T-helper 1 cell (primary cell): ENCODE measurements at regions not wholly inside any gene's neighbourhood (a gene's known extent, or its start where the extent isn't known, plus 50 kb on each side); places are given as distances from the start of the nearest gene placed in this dataset.

ENCODE experiments used
- DNase-seq, 5 donors: peaks; one replicate each; pipeline ENCODE4 v3.0.0-alpha.2; 2012 to 2020

- no peak for DNase-seq
Measured at GRCh38 chr5:73307645-73308355, 134.8 kb downstream of the TMEM174 start.

DNA sequence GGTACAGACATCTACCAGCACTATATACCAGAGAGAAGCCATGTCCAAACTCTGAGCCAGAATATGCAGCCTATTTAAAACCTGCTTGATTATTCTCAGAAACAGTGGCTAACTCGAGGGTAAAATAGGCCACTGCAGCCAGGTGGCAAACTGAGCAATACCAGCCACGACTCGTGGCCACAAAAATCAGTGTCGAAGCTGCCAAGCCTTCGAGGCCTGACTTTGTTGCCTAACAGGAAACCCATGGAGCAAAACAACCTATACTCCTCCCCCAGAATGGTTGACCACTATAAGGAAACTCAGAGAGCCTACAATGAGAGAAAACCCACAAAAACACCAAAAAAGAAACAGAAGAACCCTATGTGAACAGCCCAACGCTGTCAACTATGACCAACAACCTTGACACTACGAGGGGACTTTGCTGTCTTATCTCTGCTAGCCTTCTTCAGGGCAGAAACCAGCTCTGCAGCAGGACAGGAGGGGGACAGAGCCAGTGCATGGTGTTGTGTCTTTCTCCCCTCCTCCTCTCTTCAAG is 133.8 kb downstream of the TMEM174 start:
- no peak for DNase-seq

- no peak for DNase-seq
Measured at GRCh38 chr5:73306078-73306719, 133.2 kb downstream of the TMEM174 start.

DNA sequence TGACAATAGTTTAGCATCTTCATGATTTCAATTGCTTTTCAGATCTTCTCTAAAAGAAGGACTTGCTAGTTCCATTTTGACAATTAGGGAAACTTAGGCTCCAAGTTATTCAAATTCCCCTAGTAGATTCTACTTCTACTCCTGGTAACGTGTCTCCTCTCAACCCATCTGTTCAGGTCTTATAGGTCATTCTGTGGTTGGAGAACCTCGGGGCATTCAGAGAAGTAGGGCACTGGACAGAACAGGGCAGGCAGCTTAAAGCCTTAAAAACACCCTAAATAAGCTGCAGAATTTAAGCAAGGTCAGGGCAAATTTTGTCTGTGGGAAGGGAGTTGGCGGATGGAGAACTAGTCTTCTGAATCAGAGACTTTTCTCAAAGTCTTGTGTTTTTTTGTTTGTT is 132.4 kb downstream of the TMEM174 start:
- DNase-seq = no peak

GRCh38 chr5:73304381-73304780 is 131.4 kb downstream of the TMEM174 start:
- no peak for DNase-seq

DNA sequence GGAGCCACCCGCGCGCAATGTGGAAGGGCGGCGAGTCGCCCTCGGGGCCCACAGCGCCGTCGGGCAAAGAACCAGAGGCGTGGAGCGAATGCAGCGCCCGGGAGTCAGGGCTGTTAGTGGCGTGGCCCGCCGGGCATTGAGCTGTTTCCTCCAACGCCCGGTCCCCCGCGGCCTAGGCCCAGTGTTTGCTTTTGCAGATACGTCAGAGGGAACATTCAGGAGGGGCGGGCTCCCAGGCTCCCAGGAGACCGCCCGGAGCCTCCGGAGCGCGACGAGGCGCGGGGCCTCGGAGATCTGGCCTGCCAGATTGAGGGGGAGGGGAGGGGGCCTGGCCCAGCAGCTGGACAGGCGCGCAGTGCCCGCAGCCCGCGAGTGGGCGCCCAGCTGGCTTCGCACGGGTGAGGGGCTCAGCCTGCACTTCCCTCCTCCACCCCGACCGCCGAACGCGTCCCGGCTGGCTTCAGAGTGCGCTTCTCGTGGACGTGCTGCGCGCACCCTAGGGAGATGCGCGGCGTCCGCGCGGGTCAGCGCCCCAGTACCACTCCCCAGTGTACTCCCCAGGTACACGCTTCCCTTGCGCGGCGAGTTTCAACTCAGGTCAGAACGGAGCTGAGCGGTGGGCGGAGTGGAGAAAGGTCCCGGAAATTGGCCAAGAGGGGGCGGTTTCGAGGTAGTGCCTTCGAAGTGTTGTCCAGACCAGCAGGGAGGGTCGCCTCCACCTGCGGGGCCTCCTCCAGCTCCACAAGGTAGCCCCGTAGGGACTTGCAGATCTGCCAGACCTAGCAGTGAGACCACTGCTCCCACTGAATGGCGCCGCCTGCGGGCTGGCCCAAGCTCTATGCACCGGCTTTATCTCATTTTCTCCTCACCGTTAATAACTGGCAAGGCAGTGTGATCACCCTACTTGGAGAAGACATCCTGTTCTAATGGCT is 130.4 kb downstream of the TMEM174 start:
- DNase-seq = no peak

DNA sequence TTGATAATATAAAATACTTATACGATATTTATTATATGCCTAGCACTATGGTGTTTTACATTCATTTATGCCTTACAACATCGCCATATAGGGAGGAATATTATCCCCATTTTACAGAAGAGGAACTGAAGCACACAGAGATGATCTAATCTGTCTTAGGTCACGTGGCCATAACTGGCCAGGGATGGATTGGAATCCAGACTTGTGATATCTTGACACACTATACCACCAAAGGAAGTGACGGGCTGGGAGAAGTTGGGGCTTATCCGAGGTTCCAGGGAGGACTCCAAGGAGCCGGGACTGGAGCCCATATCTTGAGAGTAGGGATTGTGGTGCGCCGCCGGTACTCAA is 129.8 kb downstream of the TMEM174 start:
- DNase-seq = no peak

- no peak for DNase-seq
Measured at GRCh38 chr5:73301208-73301901, 128.4 kb downstream of the TMEM174 start.

DNA sequence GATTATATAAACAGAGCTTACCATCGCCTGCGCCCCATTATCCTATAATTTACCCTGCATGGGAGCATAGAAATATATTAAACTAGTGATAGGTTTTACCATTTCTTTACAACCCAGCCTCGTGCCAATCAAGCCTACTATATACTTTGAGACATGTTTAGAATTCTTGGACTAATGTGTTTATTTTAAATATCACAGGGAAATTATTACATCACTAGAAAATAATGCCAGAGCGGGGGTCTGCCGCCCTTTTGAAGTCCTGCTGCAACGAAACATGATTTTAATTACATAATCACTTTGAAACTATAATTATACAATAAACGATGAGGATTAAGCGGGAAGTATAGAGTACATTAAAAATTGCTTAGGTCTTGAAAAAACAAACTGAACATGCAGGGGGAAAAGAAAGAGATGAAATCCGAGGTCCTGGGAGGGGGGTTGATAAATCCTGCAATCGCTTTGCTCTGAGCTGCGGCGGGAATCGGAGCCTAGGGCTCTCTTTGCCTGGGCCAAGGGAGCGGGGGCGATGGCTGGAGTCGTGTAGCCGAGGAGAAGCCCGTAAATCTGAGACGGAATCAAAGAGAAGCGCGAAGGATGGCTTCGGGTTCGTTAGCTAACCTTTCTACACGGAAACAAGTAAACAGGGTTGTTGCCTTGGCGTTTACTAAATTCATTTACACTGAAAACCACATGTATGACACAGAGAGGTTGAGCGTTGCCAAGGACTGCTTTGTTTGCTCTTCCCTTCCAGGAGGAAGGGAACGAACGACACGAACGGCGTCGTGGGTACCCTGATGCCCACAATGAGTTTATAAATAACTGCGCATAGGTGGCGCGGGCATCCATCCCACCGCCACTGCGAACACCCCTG is 127.6 kb downstream of the TMEM174 start:
- DNase-seq = no peak

DNA sequence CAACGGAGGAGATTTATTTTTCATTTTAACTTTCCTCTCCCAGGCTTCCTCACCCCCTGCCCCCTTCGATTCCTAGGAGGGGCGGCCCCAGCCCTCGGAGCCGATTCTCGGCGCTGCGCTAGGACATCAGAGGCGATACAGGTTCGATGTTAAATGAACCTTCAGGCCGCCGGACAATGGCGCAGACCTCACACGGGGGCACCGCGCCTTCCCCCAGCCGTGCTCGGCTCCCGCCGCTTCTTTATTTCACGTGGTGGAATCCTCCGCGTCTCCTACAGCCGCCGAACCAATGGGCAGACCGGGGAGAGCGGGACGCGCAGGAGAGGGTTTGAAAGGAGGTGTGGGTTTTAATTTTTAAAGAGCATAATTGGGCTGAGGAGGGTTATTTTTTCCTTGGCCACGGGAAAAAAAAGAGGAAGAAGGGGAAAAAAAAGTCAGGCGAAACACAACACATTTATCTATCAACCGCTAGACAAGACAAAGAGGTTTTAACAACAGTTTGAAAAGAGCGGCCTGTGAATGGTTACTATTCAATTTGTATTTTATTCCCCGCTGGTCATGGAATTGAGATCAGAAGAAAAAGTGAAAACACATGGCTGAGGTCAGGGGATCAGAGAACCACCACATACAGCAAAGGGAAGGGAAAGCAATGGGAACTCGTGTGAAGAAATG is 126.8 kb downstream of the TMEM174 start:
- no peak for DNase-seq

DNA sequence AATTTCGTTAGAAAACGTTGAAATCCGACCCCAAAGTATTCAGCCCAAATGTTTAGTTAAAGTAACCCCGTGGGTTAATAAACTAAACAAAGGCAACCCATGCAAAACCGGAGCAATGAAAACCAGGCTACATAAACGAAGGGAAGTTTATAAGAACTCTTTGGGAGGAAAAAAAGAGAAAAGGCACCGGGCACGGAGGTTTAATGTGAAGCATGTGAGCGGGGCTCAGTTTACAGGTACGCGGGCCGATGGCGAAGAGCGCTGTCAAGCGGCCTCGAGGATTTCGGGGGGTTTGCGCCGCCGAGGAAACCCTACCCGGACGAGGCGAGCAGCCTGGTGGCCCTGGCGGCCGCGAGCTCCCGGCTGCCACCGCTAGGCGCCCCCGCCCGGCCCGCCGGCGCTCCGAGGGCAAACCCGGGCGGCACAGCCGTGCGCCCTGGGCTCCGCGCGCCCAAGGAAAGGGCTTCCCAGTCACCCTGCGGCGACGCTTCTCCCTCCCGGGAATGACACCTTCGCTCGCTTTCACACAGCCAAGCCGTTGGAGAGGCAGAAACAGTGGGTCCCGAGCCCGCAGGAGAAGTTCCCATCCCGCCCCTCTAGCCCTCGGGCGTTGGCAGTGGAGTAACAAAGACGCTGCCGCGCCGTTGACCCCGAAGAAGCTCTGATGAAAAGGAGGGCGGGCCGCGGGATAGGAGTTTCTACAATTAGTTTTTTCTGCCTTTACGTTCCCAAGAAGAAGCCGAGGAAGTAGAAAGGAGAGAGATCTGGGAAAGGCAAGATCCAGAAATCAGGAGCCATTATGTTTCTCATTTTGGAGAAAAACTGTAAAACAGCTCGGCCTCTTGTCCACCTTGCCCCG is 126.0 kb downstream of the TMEM174 start:
- no peak for DNase-seq

- DNase-seq = no peak
Measured at GRCh38 chr5:73298251-73298771, 125.3 kb downstream of the TMEM174 start.

DNA sequence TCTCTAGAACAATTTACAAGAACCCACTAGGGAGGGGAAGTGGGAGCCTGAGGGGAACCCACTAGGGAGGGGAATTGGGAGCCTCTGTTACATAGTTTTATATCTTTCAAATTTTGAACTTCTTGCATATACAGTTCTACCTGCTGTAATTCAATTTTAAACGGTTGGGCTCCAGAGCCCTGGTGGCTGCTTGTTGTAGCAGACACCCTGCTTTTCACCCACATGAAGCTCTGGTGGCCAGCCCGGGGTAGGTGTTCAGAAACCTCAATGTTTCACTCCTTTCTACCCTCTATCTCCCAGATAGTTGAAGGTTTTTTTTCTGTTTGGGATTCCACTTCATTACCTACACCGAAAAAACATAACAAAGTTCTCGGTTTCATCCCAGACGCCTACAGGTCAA is 124.4 kb downstream of the TMEM174 start:
- DNase-seq = no peak

DNA sequence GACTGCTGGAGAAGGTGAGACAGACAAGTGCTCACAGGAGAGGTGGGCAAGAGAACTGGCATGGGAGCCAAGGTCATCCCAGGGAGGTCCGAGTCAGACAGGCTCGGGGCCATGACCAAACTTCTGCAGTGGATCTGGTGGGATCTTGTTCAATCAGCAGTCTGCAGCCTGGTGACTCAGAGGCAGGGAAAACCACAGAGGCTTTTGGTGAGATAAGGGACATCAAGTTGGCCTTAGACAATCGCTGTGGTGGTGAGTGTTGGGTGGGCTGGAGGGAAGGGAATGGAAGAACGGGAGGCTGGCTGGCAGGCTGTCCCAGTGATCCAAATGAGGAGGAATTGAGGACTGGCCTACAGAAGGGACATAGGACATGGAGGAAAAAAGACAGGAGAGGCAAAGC is 123.8 kb downstream of the TMEM174 start:
- DNase-seq = no peak

DNA sequence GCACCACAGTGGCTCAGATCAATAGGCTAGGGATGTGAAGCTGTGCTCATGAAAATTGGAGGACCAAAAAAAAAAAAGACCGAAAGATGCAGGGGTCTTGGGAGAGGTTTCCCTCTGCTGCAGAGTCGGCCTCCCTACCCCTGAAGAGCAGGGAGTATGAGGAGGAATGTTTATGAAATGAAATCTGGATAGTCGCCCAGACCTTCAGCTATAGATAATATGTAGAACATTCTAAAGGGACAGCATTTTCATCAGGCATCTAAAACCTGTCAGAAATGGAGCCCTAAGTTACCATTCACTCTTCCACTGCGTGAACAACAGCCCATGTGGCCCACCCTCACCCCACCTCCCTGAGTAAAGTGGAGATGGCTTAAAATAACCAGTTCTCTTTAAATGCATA is 122.9 kb downstream of the TMEM174 start:
- DNase-seq = no peak

DNA sequence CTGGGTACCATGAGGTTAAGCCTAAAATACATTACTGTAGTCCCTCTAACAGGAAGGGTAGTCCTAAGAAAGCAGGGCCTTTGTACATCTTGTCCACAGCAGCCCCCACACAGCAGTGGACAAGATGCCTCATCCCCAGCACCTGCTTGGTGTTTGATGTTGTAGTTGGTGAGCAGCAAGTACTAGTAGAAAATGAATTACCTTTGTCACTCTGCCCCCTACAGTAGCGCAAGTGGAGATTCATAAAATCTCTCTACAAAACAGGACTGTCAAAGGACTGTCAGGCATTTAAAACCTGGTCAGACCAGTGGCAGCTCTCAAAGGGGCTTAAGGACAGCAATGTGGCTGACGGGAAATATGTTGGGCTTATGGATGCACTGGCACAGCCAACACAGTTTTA is 122.5 kb downstream of the TMEM174 start:
- DNase-seq = no peak

DNA sequence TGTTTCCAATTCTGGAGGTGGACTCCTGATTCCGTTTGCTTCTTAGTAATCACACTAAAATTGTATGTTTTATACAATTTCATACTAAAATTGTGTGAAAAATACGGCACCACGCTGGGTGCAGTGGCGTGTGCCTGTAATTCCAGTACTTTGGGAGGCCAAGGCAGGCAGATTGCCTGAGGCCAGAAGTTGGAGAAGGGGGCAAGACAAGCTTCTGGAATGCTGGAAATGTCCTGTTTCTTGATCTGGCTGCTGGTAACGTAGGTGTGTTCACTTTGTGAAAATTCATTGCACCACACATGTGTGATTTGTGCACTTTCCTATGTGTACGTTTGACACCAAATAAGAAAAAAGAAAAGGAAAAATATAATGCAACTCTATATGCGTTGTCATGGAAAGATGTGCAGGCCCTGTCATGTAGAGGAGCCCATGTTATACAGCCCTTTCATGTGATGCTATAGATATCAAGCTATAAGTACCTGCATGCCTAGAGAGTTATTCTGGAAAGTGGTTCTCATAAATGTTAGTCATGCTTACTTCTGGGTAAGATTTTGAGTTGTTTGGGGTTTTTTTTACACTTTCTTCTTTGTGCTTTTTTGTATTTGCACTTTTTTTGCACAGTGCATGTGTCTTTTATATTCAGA is 119.9 kb downstream of the TMEM174 start:
- no peak for DNase-seq

DNA sequence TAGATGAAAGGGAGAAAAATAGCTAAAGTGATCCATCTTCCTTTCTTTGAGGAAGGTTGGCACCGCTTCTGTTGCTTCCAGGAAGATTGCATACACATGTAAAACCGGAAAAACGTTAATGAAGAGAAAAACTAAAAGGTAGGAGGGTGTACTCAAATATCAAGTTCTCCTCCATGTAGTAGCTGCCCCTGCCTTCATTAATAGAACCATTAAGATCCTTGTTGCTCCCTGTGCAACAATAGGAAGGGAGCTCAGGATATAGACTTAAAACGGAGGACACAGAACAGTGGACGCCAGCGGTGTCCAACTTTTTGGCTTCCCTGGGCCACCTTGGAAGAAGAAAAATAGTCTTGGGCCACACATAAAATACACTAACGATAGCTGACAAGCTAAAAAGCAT is 118.9 kb downstream of the TMEM174 start:
- DNase-seq = no peak

DNA sequence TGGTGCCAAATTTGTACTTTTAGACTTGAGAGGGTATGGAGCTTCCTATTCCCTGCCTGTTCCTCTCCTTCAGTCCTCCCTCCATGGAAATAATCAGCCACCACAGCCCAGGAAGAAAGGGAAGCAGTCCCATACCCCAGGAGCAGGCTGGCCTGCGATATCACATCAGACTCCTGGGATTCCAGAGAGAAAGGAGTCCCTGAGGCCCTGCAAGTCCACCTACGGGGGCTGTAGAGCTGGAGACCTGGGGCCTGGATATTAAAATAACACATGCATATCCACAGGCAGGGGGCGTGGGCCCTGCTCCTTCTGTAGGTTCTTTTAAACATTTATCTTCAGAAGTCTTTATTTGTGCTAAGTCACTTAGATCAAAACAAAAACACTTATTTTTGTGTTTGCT is 117.2 kb downstream of the TMEM174 start:
- no peak for DNase-seq
